HG03175 (cell line): ENCODE measurements at regions not wholly inside any gene's neighbourhood (a gene's known extent, or its start where the extent isn't known, plus 50 kb on each side); places are given as distances from the start of the nearest gene placed in this dataset.

ENCODE experiments used
- ATAC-seq: cut with Tn5 transposase; IDR thresholded peaks from one replicate; pipeline ENCODE4 v1.9.1; 2021; ENCODE audit warnings: mild to moderate bottlenecking, moderate library complexity; ENCODE audit not compliant: unreplicated experiment

- no peak for ATAC-seq
These were observed 65.2 kb upstream of the SALL3 start for GRCh38 chr18:78914249-78914935.

- no peak for ATAC-seq
These were observed 64.1 kb upstream of the SALL3 start for GRCh38 chr18:78915446-78916008.

GRCh38 chr18:78918707-78919106 lies 60.9 kb upstream of the SALL3 start:
- ATAC-seq = no peak

GRCh38 chr18:78919956-78920355 lies 59.7 kb upstream of the SALL3 start:
- no peak for ATAC-seq

GRCh38 chr18:78920456-78921138 lies 59.0 kb upstream of the SALL3 start:
- no peak for ATAC-seq

- ATAC-seq = no peak
These were observed 56.8 kb upstream of the SALL3 start for GRCh38 chr18:78922856-78923255.

- no peak for ATAC-seq
These were observed 55.3 kb upstream of the SALL3 start for GRCh38 chr18:78924301-78924700.

- ATAC-seq = no peak
These were observed 54.7 kb upstream of the SALL3 start for GRCh38 chr18:78924786-78925540.

GRCh38 chr18:78925557-78926242 lies 53.9 kb upstream of the SALL3 start:
- ATAC-seq = no peak

GRCh38 chr18:78926243-78926615 lies 53.4 kb upstream of the SALL3 start:
- ATAC-seq = no peak

GRCh38 chr18:78927156-78927555 lies 52.5 kb upstream of the SALL3 start:
- no peak for ATAC-seq

- no peak for ATAC-seq
These were observed 52.0 kb upstream of the SALL3 start for GRCh38 chr18:78927616-78928015.

- ATAC-seq = no peak
These were observed 51.5 kb upstream of the SALL3 start for GRCh38 chr18:78928076-78928475.

GRCh38 chr18:78929516-78929915 lies 50.1 kb upstream of the SALL3 start:
- ATAC-seq = no peak
